Lower leg skin (tissue), 4 donors: ENCODE measurements at regions not wholly inside any gene's neighbourhood (a gene's known extent, or its start where the extent isn't known, plus 50 kb on each side); places are given as distances from the start of the nearest gene placed in this dataset.

Experiments
- DNase-seq, 2 donors: peaks; one replicate each; pipeline ENCODE4 v3.0.0-alpha.2; 2019; ENCODE audit warnings: low spot score in 2 of 2
- H3K4me3 ChIP-seq: fragments of 200-600 bp; sonication (generic); 2 replicates; pipeline ENCODE4 v1.5.1; 2017; ENCODE audit warnings: mild to moderate bottlenecking, low read depth; ENCODE audit not compliant: poor library complexity, severe bottlenecking
- POLR2A ChIP-seq, 2 donors: fragments of 450-650 bp; IDR thresholded peaks; one replicate each; pipeline ENCODE4 v1.6.1; 2016 to 2017; ENCODE audit warnings: antibody characterized with exemption in 2 of 2, mild to moderate bottlenecking in 1 of 2, moderate library complexity in 1 of 2
- WGBS, 2 donors: methylation state at CpG; one replicate each; pipeline ENCODE4 v1.1.5; 2018; 5-methylcytosine and 5-hydroxymethylcytosine counted together
- intact Hi-C: fragments of 100-400 bp; cut with DNase I; formaldehyde crosslinking; loops from one replicate; pipeline ENCODE4 v1.15.0; 2023; ENCODE audit warnings: low total_unique reads
- TF ChIP-seq, protein P1 (sequence below), 3 donors: fragments of 450-650 bp; IDR thresholded peaks; one replicate each; pipeline ENCODE4 v1.5.1; 2016; ENCODE audit warnings: antibody characterized with exemption in 3 of 3, mild to moderate bottlenecking in 3 of 3, moderate library complexity in 2 of 3

DNA sequence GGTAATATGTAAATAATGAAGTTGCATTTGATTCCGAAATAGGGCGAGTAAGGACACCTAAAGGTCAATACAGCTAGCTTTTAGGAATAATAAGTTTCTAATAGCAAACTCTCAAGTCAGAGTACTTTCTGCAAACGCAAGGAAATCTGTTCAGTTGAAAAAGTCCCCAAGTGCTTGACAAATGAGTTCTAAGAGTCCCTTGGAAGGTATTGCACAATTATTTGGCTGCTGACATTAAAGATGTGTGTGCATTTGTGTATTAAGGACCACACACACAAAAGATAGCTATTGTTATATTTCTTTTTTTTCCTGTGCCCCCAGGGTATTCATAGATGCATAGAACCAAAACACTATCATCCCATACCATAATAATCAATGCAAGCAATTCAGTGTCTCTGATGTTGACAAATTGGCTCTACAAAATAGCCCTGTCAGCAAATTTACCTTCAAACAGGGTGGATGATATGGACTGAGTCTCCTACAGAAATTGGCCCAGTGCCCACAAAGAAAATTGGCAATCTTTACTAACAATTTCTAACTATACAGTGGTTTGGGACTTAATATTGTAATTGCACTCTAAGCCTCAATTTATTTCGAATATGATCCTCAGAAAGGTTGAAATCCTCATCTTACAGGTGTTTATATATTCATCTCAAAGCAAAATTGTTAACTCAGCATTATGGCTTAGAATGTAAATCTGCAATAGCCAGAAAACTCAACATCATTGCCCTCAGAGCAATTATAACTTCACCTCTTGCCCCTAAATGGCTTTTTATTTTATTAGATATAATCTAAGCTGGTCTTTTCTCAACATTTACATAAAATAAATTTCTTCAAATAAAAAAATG lies 827.2 kb downstream of the MAT2B start:
- intact Hi-C loops: no loop called here
- TF ChIP-seq, protein P1, sequence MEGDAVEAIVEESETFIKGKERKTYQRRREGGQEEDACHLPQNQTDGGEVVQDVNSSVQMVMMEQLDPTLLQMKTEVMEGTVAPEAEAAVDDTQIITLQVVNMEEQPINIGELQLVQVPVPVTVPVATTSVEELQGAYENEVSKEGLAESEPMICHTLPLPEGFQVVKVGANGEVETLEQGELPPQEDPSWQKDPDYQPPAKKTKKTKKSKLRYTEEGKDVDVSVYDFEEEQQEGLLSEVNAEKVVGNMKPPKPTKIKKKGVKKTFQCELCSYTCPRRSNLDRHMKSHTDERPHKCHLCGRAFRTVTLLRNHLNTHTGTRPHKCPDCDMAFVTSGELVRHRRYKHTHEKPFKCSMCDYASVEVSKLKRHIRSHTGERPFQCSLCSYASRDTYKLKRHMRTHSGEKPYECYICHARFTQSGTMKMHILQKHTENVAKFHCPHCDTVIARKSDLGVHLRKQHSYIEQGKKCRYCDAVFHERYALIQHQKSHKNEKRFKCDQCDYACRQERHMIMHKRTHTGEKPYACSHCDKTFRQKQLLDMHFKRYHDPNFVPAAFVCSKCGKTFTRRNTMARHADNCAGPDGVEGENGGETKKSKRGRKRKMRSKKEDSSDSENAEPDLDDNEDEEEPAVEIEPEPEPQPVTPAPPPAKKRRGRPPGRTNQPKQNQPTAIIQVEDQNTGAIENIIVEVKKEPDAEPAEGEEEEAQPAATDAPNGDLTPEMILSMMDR (IDR thresholded peaks at IDR 0.05): no peak
- TF ChIP-seq POLR2A (IDR thresholded peaks at IDR 0.05): no peak
- DNase-seq: no peak
- H3K4me3 ChIP-seq: no peak overlapping the region
- WGBS, 2 donors: 79 to 80% methylated on average over 4 of the region's 4 CpGs

DNA sequence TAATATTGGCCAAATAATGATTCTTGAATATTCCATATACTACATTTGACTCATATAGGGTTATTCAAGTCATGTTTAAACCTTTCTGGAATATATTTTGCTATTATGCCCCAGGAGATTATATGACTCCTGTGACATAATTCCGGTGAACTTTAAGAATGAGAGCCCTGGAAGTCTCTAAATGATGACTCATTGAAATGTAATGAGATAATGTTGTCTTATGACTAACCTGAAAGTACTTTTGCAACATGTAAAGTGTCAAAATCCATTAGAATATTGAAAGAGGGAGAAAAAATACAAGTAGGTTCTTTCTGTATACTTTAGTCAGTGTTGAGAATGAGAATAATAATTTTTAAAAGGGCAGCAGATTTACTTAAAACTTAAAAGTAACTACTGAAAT lies 830.4 kb downstream of the MAT2B start:
- H3K4me3 ChIP-seq: no peak overlapping the region
- intact Hi-C loops: no loop called here
- WGBS, 2 donors: 33 to 40% methylated on average over 1 of the region's 1 CpG
- TF ChIP-seq, protein P1 (IDR thresholded peaks at IDR 0.05): no peak
- TF ChIP-seq POLR2A (IDR thresholded peaks at IDR 0.05): no peak
- DNase-seq: no peak

- 26 to 30% methylated on average over 1 of the region's 1 CpG for WGBS, 2 donors
- intact Hi-C loops: no loop called here
These were observed 830.9 kb downstream of the MAT2B start for GRCh38 chr5:164336276-164336675.

DNA sequence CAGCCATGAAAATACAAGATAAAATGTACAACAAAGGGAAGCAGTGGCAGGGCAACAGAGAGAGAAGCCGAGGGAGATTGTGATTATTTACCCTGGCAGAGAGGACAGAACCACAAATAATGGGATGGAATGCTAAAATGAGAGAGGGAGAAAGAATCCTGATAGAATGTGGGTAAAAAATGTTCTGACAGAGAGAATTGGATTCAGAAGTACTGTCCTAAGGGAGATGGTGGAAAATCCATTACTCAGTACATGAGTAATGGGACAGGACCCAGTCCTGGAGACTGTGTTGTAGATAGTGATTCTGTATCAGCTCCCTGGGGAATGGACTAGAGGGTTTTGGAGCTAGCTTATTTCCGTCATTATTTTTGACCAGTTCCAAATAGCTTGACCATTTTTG lies 831.5 kb downstream of the MAT2B start:
- H3K4me3 ChIP-seq: no peak overlapping the region
- DNase-seq: no peak
- no peak for TF ChIP-seq POLR2A (IDR thresholded peaks at IDR 0.05)
- TF ChIP-seq, protein P1 (IDR thresholded peaks at IDR 0.05): no peak
- intact Hi-C loops: no loop called here
- 57 to 74% methylated on average over 2 of the region's 2 CpGs for WGBS, 2 donors

More at GRCh38 chr5:164336276-164336675, 830.9 kb downstream of the MAT2B start:
- no peak for DNase-seq
- H3K4me3 ChIP-seq: no peak overlapping the region
- TF ChIP-seq POLR2A (IDR thresholded peaks at IDR 0.05): no peak
- TF ChIP-seq, protein P1 (IDR thresholded peaks at IDR 0.05): no peak

- no peak for TF ChIP-seq POLR2A (IDR thresholded peaks at IDR 0.05)
- TF ChIP-seq, protein P1 (IDR thresholded peaks at IDR 0.05): no peak
- no peak for DNase-seq
- intact Hi-C loops: no loop called here
- WGBS, 2 donors: 27 to 38% methylated on average over 2 of the region's 2 CpGs
- no peak overlapping the region for H3K4me3 ChIP-seq
These were observed 835.7 kb downstream of the MAT2B start for GRCh38 chr5:164341056-164341619.
